Epithelial cell of prostate (primary cell): ENCODE measurements at regions not wholly inside any gene's neighbourhood (a gene's known extent, or its start where the extent isn't known, plus 50 kb on each side); places are given as distances from the start of the nearest gene placed in this dataset.
"Not testable (repeated sequence)": the region's sequence is repeated elsewhere in the genome, so short reads cannot be mapped to it uniquely, and the experiment has no call there.

Source experiments
- DNase-seq: peaks from one replicate; pipeline ENCODE4 v3.0.0-alpha.2; 2011; ENCODE audit warnings: low read depth, low spot score
- H3K27ac ChIP-seq: fragments of 450-650 bp; 2 replicates; pipeline ENCODE4 v1.5.1; 2017; ENCODE audit warnings: mild to moderate bottlenecking

GRCh38 chr18:33828949-33829348 lies 250.9 kb downstream of the ASXL3 start:
- DNase-seq = no peak
- H3K27ac ChIP-seq = no peak overlapping the region

- H3K27ac ChIP-seq = no peak overlapping the region
- no peak for DNase-seq
Measured at GRCh38 chr18:33826151-33826550, 248.1 kb downstream of the ASXL3 start.

- DNase-seq = peak; percentile 40
- peak overlapping the region; percentile 6 for H3K27ac ChIP-seq
Measured at GRCh38 chr18:33821503-33821902, 243.5 kb downstream of the ASXL3 start.

- H3K27ac ChIP-seq = peak overlapping the region; percentile 6
- no peak for DNase-seq
Measured at GRCh38 chr18:33820517-33821371, 242.7 kb downstream of the ASXL3 start.

GRCh38 chr18:33819692-33820343 lies 241.8 kb downstream of the ASXL3 start:
- H3K27ac ChIP-seq, DNase-seq: not testable (repeated sequence)

- no peak for DNase-seq
- no peak overlapping the region for H3K27ac ChIP-seq
Measured at GRCh38 chr18:33818145-33818544, 240.1 kb downstream of the ASXL3 start.

- DNase-seq = no peak
- H3K27ac ChIP-seq = peak overlapping the region; percentile 24
Measured at GRCh38 chr18:33817096-33817495, 239.1 kb downstream of the ASXL3 start.

GRCh38 chr18:33814546-33814945 lies 236.5 kb downstream of the ASXL3 start:
- no peak overlapping the region for H3K27ac ChIP-seq
- no peak for DNase-seq

GRCh38 chr18:33812186-33812585 lies 234.2 kb downstream of the ASXL3 start:
- DNase-seq = peak; percentile 92
- H3K27ac ChIP-seq = no peak overlapping the region

- no peak overlapping the region for H3K27ac ChIP-seq
- no peak for DNase-seq
Measured at GRCh38 chr18:33805592-33805991, 227.6 kb downstream of the ASXL3 start.

- no peak overlapping the region for H3K27ac ChIP-seq
Measured at GRCh38 chr18:33804258-33804657, 226.2 kb downstream of the ASXL3 start.

GRCh38 chr18:33803636-33804035 lies 225.6 kb downstream of the ASXL3 start:
- no peak for DNase-seq
- H3K27ac ChIP-seq = no peak overlapping the region

More at GRCh38 chr18:33804258-33804657, 226.2 kb downstream of the ASXL3 start:
- DNase-seq = peak; percentile 60

- peak; percentile 37 for DNase-seq
Measured at GRCh38 chr18:33802955-33803354, 224.9 kb downstream of the ASXL3 start.

More at GRCh38 chr18:33802955-33803354, 224.9 kb downstream of the ASXL3 start:
- H3K27ac ChIP-seq = no peak overlapping the region
